HG03520 (cell line): ENCODE measurements at regions not wholly inside any gene's neighbourhood (a gene's known extent, or its start where the extent isn't known, plus 50 kb on each side); places are given as distances from the start of the nearest gene placed in this dataset.

Experiments used
- ATAC-seq: cut with Tn5 transposase; IDR thresholded peaks from one replicate; pipeline ENCODE4 v1.9.1; 2021; ENCODE audit warnings: mild to moderate bottlenecking, moderate library complexity; ENCODE audit not compliant: unreplicated experiment

- no peak for ATAC-seq
Observed at GRCh38 chr2:157122776-157123175, 134.7 kb upstream of the GALNT5 start.

- ATAC-seq, result no peak
Observed at GRCh38 chr2:157124731-157125130, 132.8 kb upstream of the GALNT5 start.

- ATAC-seq, result no peak
Observed at GRCh38 chr2:157125685-157126084, 131.8 kb upstream of the GALNT5 start.

GRCh38 chr2:157127249-157128012 lies 130.1 kb upstream of the GALNT5 start:
- ATAC-seq, result no peak

GRCh38 chr2:157143901-157144300 lies 113.6 kb upstream of the GALNT5 start:
- no peak for ATAC-seq

GRCh38 chr2:157149270-157149669 lies 108.2 kb upstream of the GALNT5 start:
- no peak for ATAC-seq

DNA sequence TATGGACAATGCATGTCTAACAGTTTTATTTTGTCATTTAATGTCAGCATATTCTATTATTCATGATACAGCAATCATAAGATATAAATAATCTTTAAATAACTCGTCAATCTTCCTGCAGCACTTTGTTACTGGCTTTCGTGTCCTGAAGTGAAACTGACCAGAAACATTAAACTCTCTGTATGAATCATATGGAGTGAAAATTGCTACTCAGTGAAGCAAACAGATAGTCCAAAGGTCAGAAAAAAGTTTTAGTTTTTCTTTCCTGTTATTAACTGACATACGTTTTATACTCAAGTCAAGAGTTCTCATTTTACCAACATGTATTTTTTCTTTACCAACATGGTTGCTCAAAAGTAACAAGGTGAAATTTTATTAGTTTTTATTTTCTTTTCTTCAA lies 106.8 kb upstream of the GALNT5 start:
- peak; percentile 96 for ATAC-seq

DNA sequence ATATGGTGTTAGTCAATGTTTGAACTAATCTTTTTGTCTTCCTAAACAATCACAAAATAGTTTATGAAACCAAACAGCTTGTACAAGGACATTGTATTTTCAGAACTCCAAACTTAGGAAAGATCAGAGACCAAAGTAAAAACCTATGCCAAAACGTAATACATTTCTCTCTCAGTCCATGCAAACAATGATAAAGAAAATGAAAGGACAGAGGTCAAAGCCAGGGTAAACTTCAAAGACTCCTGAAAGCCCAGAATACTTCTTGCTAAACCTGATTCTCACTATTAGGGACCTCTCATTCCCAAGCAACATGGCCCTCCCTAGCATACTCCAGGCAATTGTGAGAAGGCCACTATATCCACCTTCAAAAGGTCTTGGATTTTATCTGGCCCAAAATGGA lies 105.1 kb upstream of the GALNT5 start:
- ATAC-seq, result no peak

DNA sequence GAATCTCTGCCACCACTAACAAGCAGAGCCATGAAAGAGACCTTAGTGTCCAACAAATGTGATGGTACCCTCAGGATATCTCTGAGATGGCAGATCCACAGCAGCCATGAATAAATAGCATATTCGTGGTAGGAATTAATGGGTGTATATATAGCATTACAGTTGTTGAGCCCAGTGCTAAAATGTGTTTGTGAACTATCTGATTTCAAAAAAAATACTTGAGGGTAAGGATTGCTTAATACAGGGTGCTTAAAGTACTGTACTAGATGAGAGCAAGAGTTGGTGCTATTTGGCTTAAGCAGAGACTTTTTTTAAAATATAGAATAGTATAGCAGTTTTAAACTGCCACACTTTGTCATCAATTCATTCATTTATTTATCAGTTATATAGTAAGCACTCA lies 101.5 kb upstream of the GALNT5 start:
- ATAC-seq, result no peak

GRCh38 chr2:157158111-157158510 lies 99.4 kb upstream of the GALNT5 start:
- ATAC-seq, result no peak

GRCh38 chr2:157159221-157159934 lies 98.1 kb upstream of the GALNT5 start:
- ATAC-seq, result no peak

DNA sequence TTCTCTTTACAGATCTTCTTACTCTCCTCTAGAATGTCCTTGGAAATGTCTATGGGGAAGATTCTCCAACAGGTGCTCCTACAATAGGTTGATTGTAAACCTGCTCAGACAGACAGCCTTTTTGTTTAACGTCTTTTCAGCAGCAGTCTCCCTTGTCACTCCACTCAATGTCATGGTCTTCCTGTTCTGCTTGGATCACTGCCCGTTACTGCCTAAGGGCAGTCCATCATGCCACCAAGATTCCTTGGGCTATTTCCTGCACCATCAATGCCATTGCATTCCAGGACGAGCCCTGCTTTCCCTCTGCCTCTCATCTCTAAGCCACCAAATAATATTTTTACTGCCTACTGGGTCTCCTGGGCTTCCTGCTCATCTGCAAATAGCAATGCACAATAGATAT lies 97.4 kb upstream of the GALNT5 start:
- no peak for ATAC-seq

DNA sequence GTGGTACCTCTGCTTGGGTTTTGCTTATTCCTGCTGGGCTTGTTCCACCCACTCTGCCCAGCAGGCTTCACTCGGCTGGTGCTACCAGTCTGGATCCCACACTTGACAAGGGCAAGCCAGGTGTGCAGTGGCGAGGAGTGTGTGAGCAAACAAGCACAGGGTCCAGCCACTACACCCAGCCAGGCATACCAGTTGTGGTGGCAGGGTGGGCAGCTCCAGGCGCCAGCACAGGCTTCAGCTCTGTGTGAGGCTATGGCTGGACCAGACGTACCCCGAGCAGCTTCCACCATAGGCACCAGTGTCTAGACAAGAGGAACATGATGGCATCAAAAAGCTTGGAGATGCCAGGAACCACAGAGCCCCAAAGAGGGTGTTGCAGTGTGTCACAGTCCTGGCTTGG lies 93.1 kb upstream of the GALNT5 start:
- ATAC-seq, result no peak

DNA sequence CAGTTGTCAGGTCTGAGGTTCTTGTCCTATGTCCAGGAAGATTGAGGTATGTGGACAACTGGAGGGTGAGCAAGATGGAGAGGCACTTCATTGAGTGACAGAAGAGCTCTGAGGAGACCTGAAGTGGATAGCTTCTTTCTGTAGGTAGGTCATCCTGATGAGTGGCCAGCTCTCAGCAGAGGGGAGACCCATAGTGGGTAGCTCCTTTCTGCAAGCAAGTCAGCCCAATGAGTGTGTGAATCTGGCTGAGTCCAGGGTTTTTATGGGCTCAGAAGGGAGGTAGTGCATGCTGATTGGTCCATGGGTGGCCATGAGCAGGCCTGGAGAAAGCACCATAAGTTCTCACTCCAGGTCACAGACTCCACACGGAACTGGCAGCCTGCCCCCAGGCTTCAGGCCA lies 92.6 kb upstream of the GALNT5 start:
- ATAC-seq, result no peak

GRCh38 chr2:157168501-157168900 lies 89.0 kb upstream of the GALNT5 start:
- no peak for ATAC-seq

- ATAC-seq, result no peak
Observed at GRCh38 chr2:157169889-157170288, 87.6 kb upstream of the GALNT5 start.

GRCh38 chr2:157170299-157170698 lies 87.2 kb upstream of the GALNT5 start:
- no peak for ATAC-seq

- ATAC-seq, result no peak
Observed at GRCh38 chr2:157172239-157172638, 85.3 kb upstream of the GALNT5 start.

DNA sequence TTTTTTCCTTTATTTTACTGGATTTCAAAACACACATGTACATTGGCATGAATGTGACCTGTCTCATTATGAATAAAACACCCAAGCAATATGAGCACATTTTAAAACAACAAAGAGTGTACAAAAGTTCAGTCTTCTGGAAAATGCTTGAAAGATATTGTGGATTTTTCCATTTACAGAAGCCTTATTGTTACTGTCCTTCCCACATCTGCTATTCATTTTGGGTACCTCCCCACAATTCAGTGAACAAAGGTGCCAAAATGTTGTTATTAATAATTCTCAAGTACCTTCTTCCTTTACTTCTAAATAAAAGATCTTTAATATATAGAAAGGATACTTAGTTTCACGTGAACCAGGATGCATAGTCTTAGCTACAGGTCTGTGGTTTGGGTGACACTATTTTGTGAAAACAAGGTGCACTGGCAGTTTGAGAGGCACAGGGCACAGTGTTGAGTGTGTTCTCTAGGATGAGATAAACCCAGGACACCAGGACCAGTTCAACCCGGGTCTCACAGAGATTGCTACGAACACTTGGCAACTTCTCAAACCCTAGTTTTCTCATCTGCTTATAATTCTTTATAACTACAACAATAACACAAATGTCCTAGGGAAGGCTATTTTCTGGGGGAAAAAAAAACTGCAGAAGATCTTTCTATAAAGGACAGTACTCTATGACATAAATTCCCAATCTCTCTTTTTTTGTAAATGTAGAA lies 84.5 kb upstream of the GALNT5 start:
- no peak for ATAC-seq

DNA sequence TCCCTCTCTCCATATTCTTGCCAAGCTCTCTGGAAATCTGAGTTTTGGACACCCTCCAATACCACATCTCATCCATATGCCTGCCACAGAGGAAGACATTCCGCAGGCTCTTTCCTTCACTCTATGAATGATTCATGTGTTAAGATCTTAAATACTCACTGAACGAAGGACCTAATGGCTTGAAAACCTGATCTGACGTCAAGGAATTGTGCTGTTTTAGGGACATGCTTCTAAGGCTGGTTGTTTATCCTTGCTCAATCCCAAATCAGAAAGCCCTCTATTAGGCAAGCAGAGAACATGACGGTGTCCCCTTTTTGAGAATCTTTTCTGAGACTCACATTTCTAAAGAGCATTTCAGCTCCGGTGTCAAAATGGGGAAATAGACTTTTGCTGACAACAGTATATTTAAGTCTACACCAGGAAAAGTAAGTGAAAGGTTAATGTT lies 83.7 kb upstream of the GALNT5 start:
- no peak for ATAC-seq

GRCh38 chr2:157174321-157174720 lies 83.2 kb upstream of the GALNT5 start:
- no peak for ATAC-seq

DNA sequence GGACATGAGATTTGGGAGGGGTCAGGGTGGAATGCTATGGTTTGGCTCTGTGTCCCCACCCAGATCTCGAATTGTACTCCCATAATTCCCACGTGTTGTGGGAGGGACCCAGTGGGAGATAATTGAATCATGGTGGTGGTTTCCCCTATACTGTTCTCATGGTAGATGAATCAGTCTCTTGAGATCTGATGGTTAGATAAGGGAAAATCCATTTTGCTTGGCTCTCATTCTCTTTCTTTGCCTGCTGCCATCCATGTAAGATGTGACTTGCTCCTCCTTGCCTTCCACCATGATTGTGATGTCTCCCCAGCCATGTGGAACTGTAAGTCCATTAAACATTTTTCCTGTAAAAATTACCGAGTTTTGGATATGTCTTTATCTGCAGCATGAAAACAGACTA lies 80.9 kb upstream of the GALNT5 start:
- no peak for ATAC-seq
